Vagina (tissue), 2 donors: ENCODE measurements at regions not wholly inside any gene's neighbourhood (a gene's known extent, or its start where the extent isn't known, plus 50 kb on each side); places are given as distances from the start of the nearest gene placed in this dataset.

Source experiments
- CTCF ChIP-seq, 3 experiments: fragments of 450-650 bp in 2 of 3; fragments of 200-600 bp in 1 of 3; sonication (generic) in 1 of 3; IDR thresholded peaks; one replicate each; pipeline ENCODE4 v1.5.1; 2017 to 2019; ENCODE audit warnings: antibody characterized with exemption in 3 of 3, mild to moderate bottlenecking in 2 of 3, moderate library complexity in 2 of 3
- POLR2A ChIP-seq, 2 donors: fragments of 450-650 bp; IDR thresholded peaks; one replicate each; pipeline ENCODE4 v1.6.1; 2017; ENCODE audit warnings: antibody characterized with exemption in 2 of 2, mild to moderate bottlenecking in 2 of 2, moderate library complexity in 2 of 2
- POLR2AphosphoS5 ChIP-seq, 2 donors: sonication (generic); formaldehyde crosslinking; IDR thresholded peaks; one replicate each; pipeline ENCODE4 v1.9.0; 2017; ENCODE audit warnings: antibody characterized with exemption in 2 of 2, mild to moderate bottlenecking in 2 of 2, low read depth in 1 of 2; ENCODE audit not compliant: insufficient read depth in 1 of 2

GRCh38 chr10:24149640-24150039, 59.3 kb upstream of the KIAA1217 start:
- TF ChIP-seq CTCF (IDR thresholded peaks at IDR 0.05) = no peak
- TF ChIP-seq POLR2A (IDR thresholded peaks at IDR 0.05) = no peak
- no peak for TF ChIP-seq POLR2AphosphoS5 (IDR thresholded peaks at IDR 0.05; ENCODE audit: insufficient read depth in 1 of 2, low read depth in 1 of 2)
